HepG2 (cell line): ENCODE measurements at regions not wholly inside any gene's neighbourhood (a gene's known extent, or its start where the extent isn't known, plus 50 kb on each side); places are given as distances from the start of the nearest gene placed in this dataset.

Experiments used
- ATAC-seq: fragments of 200-7000 bp; cut with Tn5 transposase; 3 replicates; pipeline ENCODE4 v1.9.1; 2020; ENCODE audit warnings: mild to moderate bottlenecking, moderate library complexity
- BruUV-seq: library from RNA; stranded (reverse); fragments of 400-500 nt; replicated peaks from 2 replicates; lab custom pipeline; 2021; lab: Mats Ljungman, UMichigan
- CTCF ChIA-PET: fragments of 300-600 bp; formaldehyde crosslinking; extraction: SDS; loops from one replicate; lab custom pipeline; 2021; ENCODE audit warnings: low total read pairs, inconsistent platforms, low intra/inter-chr PET ratio; lab: Yijun Ruan, JAX
- POLR2A ChIA-PET: fragments of 350-600 bp; sonication (Branson Sonifier 250); formaldehyde crosslinking; loops from one replicate; lab custom pipeline; 2020; ENCODE audit warnings: antibody characterized with exemption, inconsistent platforms; lab: Yijun Ruan, JAX
- DNase-seq: peaks from one replicate; pipeline ENCODE4 v3.0.0-alpha.2; 2015; ENCODE audit warnings: low spot score
- FAIRE-seq: peaks from 3 replicates; lab custom pipeline; 2011; peaks lifted over from hg19 to GRCh38; lab: Jason Lieb, UNC
- H2AFZ ChIP-seq: one replicate; pipeline ENCODE4 v1.6.1; 2011; ENCODE audit warnings: low read length, inconsistent platforms
- H3K27ac ChIP-seq: fragments of 300-600 bp; 3 replicates; pipeline ENCODE4 v1.8.0; 2011; ENCODE audit warnings: mixed run types, mild to moderate bottlenecking, mixed read lengths, low read length, inconsistent platforms; ENCODE audit not compliant: insufficient read depth; ENCODE audit errors: extremely low read length
- H3K27me3 ChIP-seq, 2 experiments: fragments of 200-600 bp in 1 of 2; 2 replicates in 1 of 2; 3 replicates in 1 of 2; pipeline versions ENCODE4 v1.6.0 to v1.8.0; 2011; ENCODE audit warnings: low read length in 2 of 2, mild to moderate bottlenecking in 2 of 2, moderate library complexity in 2 of 2, inconsistent platforms in 1 of 2; ENCODE audit not compliant: insufficient read depth in 2 of 2, control insufficient read depth in 1 of 2
- H3K36me3 ChIP-seq, 2 experiments: fragments of 200-600 bp in 1 of 2; replicated peaks in 1 of 2; 2 replicates in 1 of 2; 3 replicates in 1 of 2; pipeline versions ENCODE4 v1.5.1 to v1.8.0; 2011; ENCODE audit warnings: low read length in 2 of 2, inconsistent platforms in 1 of 2; ENCODE audit not compliant: insufficient read depth in 2 of 2, control insufficient read depth in 1 of 2
- H3K4me1 ChIP-seq: 2 replicates; pipeline ENCODE4 v1.5.1; 2012; ENCODE audit warnings: low read length, inconsistent platforms; ENCODE audit not compliant: insufficient read depth
- H3K4me2 ChIP-seq: 2 replicates; pipeline ENCODE4 v1.6.0; 2011; ENCODE audit warnings: low read depth, low read length, inconsistent platforms
- H3K4me3 ChIP-seq, 3 experiments: fragments of 200-600 bp in 1 of 3; sonication (generic), shearing (Covaris generic) in 1 of 3; replicated peaks in 1 of 3; 2 replicates each; pipeline ENCODE4 v1.5.1; 2011 to 2016; ENCODE audit warnings: low read length in 3 of 3, inconsistent platforms in 2 of 3, low read depth in 2 of 3, mild to moderate bottlenecking in 2 of 3, control low read depth in 1 of 3, mixed read lengths in 1 of 3; ENCODE audit not compliant: insufficient read depth in 1 of 3
- H3K79me2 ChIP-seq: one replicate; pipeline ENCODE4 v1.6.1; 2011; ENCODE audit warnings: low read length, inconsistent platforms; ENCODE audit not compliant: insufficient read depth
- H3K9ac ChIP-seq: 2 replicates; pipeline ENCODE4 v1.6.0; 2011; ENCODE audit warnings: mild to moderate bottlenecking, low read depth, low read length, inconsistent platforms; ENCODE audit not compliant: insufficient read depth
- H3K9me3 ChIP-seq: 2 replicates; pipeline ENCODE4 v1.5.1; 2012; ENCODE audit warnings: mild to moderate bottlenecking, low read length
- H4K20me1 ChIP-seq: 2 replicates; pipeline ENCODE4 v1.6.0; 2011; ENCODE audit warnings: inconsistent platforms, mild to moderate bottlenecking, low read length, moderate library complexity; ENCODE audit not compliant: insufficient read depth
- ARID5B ChIP-seq: IDR thresholded peaks from 2 replicates; pipeline ENCODE4 v1.4.0; 2020; ENCODE audit warnings: mild to moderate bottlenecking, missing genetic modification reagents
- CEBPG ChIP-seq: IDR thresholded peaks from 2 replicates; pipeline ENCODE4 v1.6.1; 2016
- CHD4 ChIP-seq: fragments of 200-600 bp; sonication (generic); IDR thresholded peaks from 2 replicates; pipeline ENCODE4 v1.7.0; 2017; ENCODE audit warnings: mild to moderate bottlenecking, low read length, borderline replicate concordance
- DMTF1 ChIP-seq: sonication (generic); formaldehyde crosslinking; IDR thresholded peaks from 2 replicates; pipeline ENCODE4 v1.4.0; 2020; ENCODE audit warnings: mild to moderate bottlenecking, missing genetic modification reagents
- HIVEP1 ChIP-seq: sonication (generic); formaldehyde crosslinking; IDR thresholded peaks from 2 replicates; pipeline ENCODE4 v1.4.0; 2020; ENCODE audit warnings: mild to moderate bottlenecking, missing genetic modification reagents
- HNRNPK ChIP-seq: fragments of 200-400 bp; formaldehyde crosslinking; IDR thresholded peaks from 2 replicates; pipeline ENCODE4 v1.6.1; 2018; ENCODE audit warnings: low read length, low read depth, moderate library complexity, mild to moderate bottlenecking; ENCODE audit not compliant: poor library complexity, severe bottlenecking
- NFYC ChIP-seq: IDR thresholded peaks from 2 replicates; pipeline ENCODE4 v1.6.1; 2016; ENCODE audit warnings: missing genetic modification reagents, missing compliant biosample characterization
- NKX3-1 ChIP-seq: sonication (generic); formaldehyde crosslinking; IDR thresholded peaks from 2 replicates; pipeline ENCODE4 v1.5.0; 2020; ENCODE audit warnings: missing genetic modification reagents
- POLR2AphosphoS2 ChIP-seq: IDR thresholded peaks from 2 replicates; pipeline ENCODE4 v1.6.1; 2011; ENCODE audit warnings: low read depth, low read length, improper control_type of control experiment
- POLR2G ChIP-seq: fragments of 200-400 bp; formaldehyde crosslinking; IDR thresholded peaks from 2 replicates; pipeline ENCODE4 v1.6.1; 2018; ENCODE audit warnings: mild to moderate bottlenecking, low read depth, low read length, moderate library complexity
- RELA ChIP-seq: sonication (generic); formaldehyde crosslinking; IDR thresholded peaks from 2 replicates; pipeline ENCODE4 v1.4.0; 2020; ENCODE audit warnings: missing genetic modification reagents
- SP2 ChIP-seq: sonication (generic); formaldehyde crosslinking; IDR thresholded peaks from 2 replicates; pipeline ENCODE4 v1.5.1; 2020; ENCODE audit warnings: mild to moderate bottlenecking, missing genetic modification reagents
- ZNF230 ChIP-seq: sonication (generic); formaldehyde crosslinking; IDR thresholded peaks from 2 replicates; pipeline ENCODE4 v1.4.0; 2020; ENCODE audit warnings: mild to moderate bottlenecking, missing genetic modification reagents
- ZNF441 ChIP-seq: sonication (generic); formaldehyde crosslinking; IDR thresholded peaks from 2 replicates; pipeline ENCODE4 v1.7.0; 2021; ENCODE audit warnings: missing genetic modification reagents, borderline replicate concordance
- ZNF558 ChIP-seq: sonication (generic); formaldehyde crosslinking; IDR thresholded peaks from 2 replicates; pipeline ENCODE4 v1.9.0; 2022; ENCODE audit warnings: mild to moderate bottlenecking, missing genetic modification reagents, borderline replicate concordance
- ZNF670 ChIP-seq: sonication (generic); formaldehyde crosslinking; IDR thresholded peaks from 2 replicates; pipeline ENCODE4 v1.8.0; 2022; ENCODE audit warnings: mild to moderate bottlenecking, missing genetic modification reagents, borderline replicate concordance
- ZNF816 ChIP-seq: sonication (generic); formaldehyde crosslinking; IDR thresholded peaks from 2 replicates; pipeline ENCODE4 v1.8.0; 2022; ENCODE audit warnings: missing genetic modification reagents, mild to moderate bottlenecking, borderline replicate concordance
- WGBS: methylation state at CpG from one replicate; pipeline ENCODE4 v1.1.6; 2017; ENCODE audit warnings: low lambda C conversion rate; 5-methylcytosine and 5-hydroxymethylcytosine counted together
- in situ Hi-C: cut with HindIII; loops from 2 replicates; pipeline ENCODE4 v1.10.0; 2017; ENCODE audit warnings: low pct_unique_long_range_greater_than_20kb; ENCODE audit not compliant: extremely low pct_ligation_motif_present
- intact Hi-C: fragments of 100-400 bp; cut with micrococcal nuclease; formaldehyde crosslinking; loops from one replicate; pipeline ENCODE4 v1.10.0; 2022; ENCODE audit not compliant: unreplicated experiment

GRCh38 chr3:43203022-43203421 lies 83.3 kb upstream of the SNRK start:
- no TSS peak for BruUV-seq
- no peak for TF ChIP-seq HNRNPK
- TF ChIP-seq HIVEP1 (CRISPR knock-in tag) = no peak
- TF ChIP-seq ZNF441 (CRISPR knock-in tag) = no peak
- TF ChIP-seq CHD4 = no peak
- TF ChIP-seq NKX3-1 (CRISPR knock-in tag) = no peak
- TF ChIP-seq ZNF230 (CRISPR knock-in tag) = no peak
- no peak for TF ChIP-seq DMTF1 (CRISPR knock-in tag)
- TF ChIP-seq RELA (CRISPR knock-in tag) = no peak
- TF ChIP-seq CEBPG (CRISPR knock-in tag) = no peak
- no peak for TF ChIP-seq NFYC (CRISPR knock-in tag)
- no peak for TF ChIP-seq SP2 (CRISPR knock-in tag)
- no peak for TF ChIP-seq ZNF558 (CRISPR knock-in tag)
- no peak for TF ChIP-seq ZNF816
- no peak for TF ChIP-seq ZNF670 (CRISPR knock-in tag)
- TF ChIP-seq POLR2G = no peak
- no peak for TF ChIP-seq ARID5B (CRISPR knock-in tag)
- TF ChIP-seq POLR2AphosphoS2 = no peak
- CTCF ChIA-PET = no interaction called here
- POLR2A ChIA-PET = no interaction called here
- no peak overlapping the region for H3K4me2 ChIP-seq
- WGBS = 67% methylated on average over 3 of the region's 3 CpGs
- DNase-seq (no peak), FAIRE-seq (no peak), ATAC-seq (no peak)
- no peak overlapping the region for H2AFZ ChIP-seq
- no peaks in the 10 kb centered on the region for H3K79me2 ChIP-seq
- H3K9ac ChIP-seq = no peak overlapping the region
- H3K27ac ChIP-seq = no peak overlapping the region
- in situ Hi-C loops (no loop called here), intact Hi-C loops (no loop called here)
- no peak overlapping the region for H3K4me3 ChIP-seq
- no peaks in the 10 kb centered on the region for H3K9me3 ChIP-seq
- H3K27me3 ChIP-seq = peaks cover 0 to 3% of the 10 kb centered on the region in 2 experiments; a peak in 1 of 5 replicates
- H3K36me3 ChIP-seq = no peaks in the 10 kb centered on the region
- H4K20me1 ChIP-seq = no peaks in the 10 kb centered on the region
- no peaks in the 10 kb centered on the region for H3K4me1 ChIP-seq
